ENCODE measurements at regions not wholly inside any gene's neighbourhood (a gene's known extent, or its start where the extent isn't known, plus 50 kb on each side); places are given as distances from the start of the nearest gene placed in this dataset.
"Not testable (repeated sequence)": the region's sequence is repeated elsewhere in the genome, so short reads cannot be mapped to it uniquely, and the experiment has no call there.

DNA sequence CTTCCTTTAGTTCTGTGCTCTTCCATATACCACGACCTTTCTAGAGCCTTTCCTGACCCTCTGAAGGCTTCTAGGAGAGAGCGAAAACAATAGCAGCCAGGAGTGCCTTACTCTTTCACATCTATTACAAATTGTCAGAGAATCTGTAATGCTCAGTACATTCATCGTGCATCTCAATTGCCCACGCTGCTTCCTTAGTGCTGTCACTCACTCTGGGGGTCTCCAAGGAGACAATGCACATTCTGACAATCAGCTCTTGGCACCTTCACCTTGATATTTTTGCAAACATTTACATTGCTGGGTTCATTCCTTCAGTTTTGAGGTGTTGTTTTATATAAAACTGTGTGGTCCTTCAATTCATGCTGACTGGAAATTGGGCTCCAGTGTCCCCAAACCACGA, 110.1 kb upstream of the GPR101 start:
- peaks cover 8% of the 10 kb centered on the region for H3K9me3 Mint-ChIP-seq (ENCODE audit: low read depth)
- TF ChIP-seq, protein P1, sequence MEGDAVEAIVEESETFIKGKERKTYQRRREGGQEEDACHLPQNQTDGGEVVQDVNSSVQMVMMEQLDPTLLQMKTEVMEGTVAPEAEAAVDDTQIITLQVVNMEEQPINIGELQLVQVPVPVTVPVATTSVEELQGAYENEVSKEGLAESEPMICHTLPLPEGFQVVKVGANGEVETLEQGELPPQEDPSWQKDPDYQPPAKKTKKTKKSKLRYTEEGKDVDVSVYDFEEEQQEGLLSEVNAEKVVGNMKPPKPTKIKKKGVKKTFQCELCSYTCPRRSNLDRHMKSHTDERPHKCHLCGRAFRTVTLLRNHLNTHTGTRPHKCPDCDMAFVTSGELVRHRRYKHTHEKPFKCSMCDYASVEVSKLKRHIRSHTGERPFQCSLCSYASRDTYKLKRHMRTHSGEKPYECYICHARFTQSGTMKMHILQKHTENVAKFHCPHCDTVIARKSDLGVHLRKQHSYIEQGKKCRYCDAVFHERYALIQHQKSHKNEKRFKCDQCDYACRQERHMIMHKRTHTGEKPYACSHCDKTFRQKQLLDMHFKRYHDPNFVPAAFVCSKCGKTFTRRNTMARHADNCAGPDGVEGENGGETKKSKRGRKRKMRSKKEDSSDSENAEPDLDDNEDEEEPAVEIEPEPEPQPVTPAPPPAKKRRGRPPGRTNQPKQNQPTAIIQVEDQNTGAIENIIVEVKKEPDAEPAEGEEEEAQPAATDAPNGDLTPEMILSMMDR (IDR thresholded peaks at IDR 0.05), result no peak
- H3K4me1 Mint-ChIP-seq (ENCODE audit: low read depth), result no peaks in the 10 kb centered on the region
- DNase-seq (ENCODE audit: low spot score), result no peak
- H3K36me3 Mint-ChIP-seq (ENCODE audit: low read depth), result no peaks in the 10 kb centered on the region
- H3K27ac Mint-ChIP-seq (ENCODE audit: unreplicated experiment), result no peak overlapping the region
- no peaks in the 10 kb centered on the region for H3K27me3 Mint-ChIP-seq (ENCODE audit: low read depth)
- no peak overlapping the region for H3K4me3 Mint-ChIP-seq (ENCODE audit: unreplicated experiment)

DNA sequence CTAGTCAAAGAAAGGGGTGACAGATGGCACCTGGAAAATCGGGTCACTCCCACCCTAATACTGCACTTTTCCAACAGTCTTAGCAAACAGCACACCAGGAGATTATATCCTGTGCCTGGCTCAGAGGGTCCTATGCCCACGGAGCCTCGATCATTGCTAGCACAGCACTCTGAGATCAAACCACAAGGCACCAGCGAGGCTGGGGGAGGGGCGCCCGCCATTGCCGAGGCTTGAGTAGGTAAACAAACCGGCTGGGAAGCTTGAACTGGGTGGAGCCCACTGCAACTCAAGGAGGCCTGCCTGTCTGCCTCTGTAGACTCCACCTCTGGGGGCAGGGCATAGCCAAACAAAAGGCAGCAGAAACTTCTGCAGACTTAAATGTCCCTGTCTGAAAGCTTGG, 88.9 kb upstream of the GPR101 start:
- H3K9me3 Mint-ChIP-seq (ENCODE audit: low read depth), result peaks cover 29% of the 10 kb centered on the region
- DNase-seq (ENCODE audit: low spot score); H3K36me3 Mint-ChIP-seq (ENCODE audit: low read depth); H3K27me3 Mint-ChIP-seq (ENCODE audit: low read depth); H3K27ac Mint-ChIP-seq (ENCODE audit: unreplicated experiment); H3K4me1 Mint-ChIP-seq (ENCODE audit: low read depth); H3K4me3 Mint-ChIP-seq (ENCODE audit: unreplicated experiment): not testable (repeated sequence)

DNA sequence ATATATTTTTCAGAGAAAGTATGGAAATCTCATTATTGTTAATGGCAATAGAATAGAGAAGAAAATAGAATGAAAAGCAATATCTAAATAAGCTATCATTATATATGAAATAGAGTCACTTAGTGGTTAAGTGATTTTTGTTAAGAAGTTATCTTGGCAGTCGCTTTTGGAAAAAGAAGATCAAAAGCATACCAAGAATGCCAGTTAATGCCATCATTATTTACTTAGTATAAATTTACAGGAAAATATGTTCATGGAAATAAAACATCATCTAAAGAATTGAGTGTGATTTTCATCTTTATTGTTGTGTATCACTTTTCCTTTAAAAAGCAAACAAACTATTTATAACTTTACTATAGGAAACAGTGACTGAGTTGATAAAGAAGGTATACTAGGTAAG, 85.3 kb upstream of the GPR101 start:
- Mint-ChIP-seq H3K36me3 (ENCODE audit: low read depth) (no peaks in the 10 kb centered on the region), H3K4me1 (ENCODE audit: low read depth) (no peaks in the 10 kb centered on the region), H3K4me3 (ENCODE audit: unreplicated experiment) (no peak overlapping the region), H3K9me3 (ENCODE audit: low read depth) (peaks cover 17% of the 10 kb centered on the region), H3K27me3 (ENCODE audit: low read depth) (no peaks in the 10 kb centered on the region), H3K27ac (ENCODE audit: unreplicated experiment) (no peak overlapping the region)
- TF ChIP-seq, protein P1 (IDR thresholded peaks at IDR 0.05), result no peak
- DNase-seq (ENCODE audit: low spot score), result no peak

DNA sequence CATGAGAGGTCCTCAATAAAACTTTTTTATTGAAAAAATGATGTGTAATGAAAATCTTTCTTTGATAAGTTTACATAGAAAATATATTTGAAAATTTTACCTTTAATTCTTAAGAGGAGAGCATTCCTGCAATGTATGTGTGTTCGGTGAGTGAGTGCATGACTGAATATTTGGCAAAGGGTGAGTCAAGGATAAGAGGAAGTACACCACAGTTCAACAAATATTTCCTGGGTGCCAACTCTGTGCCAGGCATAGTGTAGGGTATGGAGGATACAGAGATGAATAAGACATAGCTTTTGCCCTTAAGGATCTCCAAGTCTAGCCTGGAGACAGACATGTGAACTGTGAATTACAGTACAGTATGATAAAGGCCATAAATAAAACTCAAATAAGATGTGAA, 84.7 kb upstream of the GPR101 start:
- peaks cover 12% of the 10 kb centered on the region for H3K9me3 Mint-ChIP-seq (ENCODE audit: low read depth)
- H3K27me3 Mint-ChIP-seq (ENCODE audit: low read depth), result no peaks in the 10 kb centered on the region
- TF ChIP-seq, protein P1 (IDR thresholded peaks at IDR 0.05), result no peak
- H3K27ac Mint-ChIP-seq (ENCODE audit: unreplicated experiment), result no peak overlapping the region
- no peaks in the 10 kb centered on the region for H3K36me3 Mint-ChIP-seq (ENCODE audit: low read depth)
- no peak for DNase-seq (ENCODE audit: low spot score)
- no peak overlapping the region for H3K4me3 Mint-ChIP-seq (ENCODE audit: unreplicated experiment)
- H3K4me1 Mint-ChIP-seq (ENCODE audit: low read depth), result no peaks in the 10 kb centered on the region

DNA sequence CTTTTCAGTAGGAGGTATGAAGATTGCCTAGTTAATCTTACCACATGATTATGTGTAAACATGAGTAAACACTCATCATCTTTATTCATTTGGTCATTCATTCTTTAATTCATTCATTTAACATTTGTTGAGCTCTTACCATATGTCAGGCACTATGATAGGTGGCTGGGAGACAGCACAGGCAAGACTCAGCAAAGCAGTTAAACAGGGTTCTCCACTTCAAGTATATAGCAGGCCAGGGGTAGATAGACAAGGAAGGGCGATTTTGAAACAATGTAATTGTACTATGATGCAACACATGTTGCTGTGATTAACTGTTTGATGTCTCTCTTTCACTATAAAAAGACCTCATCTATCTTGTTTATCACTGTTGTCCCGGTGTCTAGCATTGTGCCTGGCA, 84.3 kb upstream of the GPR101 start:
- TF ChIP-seq, protein P1 (IDR thresholded peaks at IDR 0.05), result no peak
- DNase-seq (ENCODE audit: low spot score), result no peak
- no peaks in the 10 kb centered on the region for H3K36me3 Mint-ChIP-seq (ENCODE audit: low read depth)
- no peak overlapping the region for H3K27ac Mint-ChIP-seq (ENCODE audit: unreplicated experiment)
- peaks cover 11% of the 10 kb centered on the region for H3K9me3 Mint-ChIP-seq (ENCODE audit: low read depth)
- H3K4me3 Mint-ChIP-seq (ENCODE audit: unreplicated experiment), result no peak overlapping the region
- H3K27me3 Mint-ChIP-seq (ENCODE audit: low read depth), result no peaks in the 10 kb centered on the region
- no peaks in the 10 kb centered on the region for H3K4me1 Mint-ChIP-seq (ENCODE audit: low read depth)

DNA sequence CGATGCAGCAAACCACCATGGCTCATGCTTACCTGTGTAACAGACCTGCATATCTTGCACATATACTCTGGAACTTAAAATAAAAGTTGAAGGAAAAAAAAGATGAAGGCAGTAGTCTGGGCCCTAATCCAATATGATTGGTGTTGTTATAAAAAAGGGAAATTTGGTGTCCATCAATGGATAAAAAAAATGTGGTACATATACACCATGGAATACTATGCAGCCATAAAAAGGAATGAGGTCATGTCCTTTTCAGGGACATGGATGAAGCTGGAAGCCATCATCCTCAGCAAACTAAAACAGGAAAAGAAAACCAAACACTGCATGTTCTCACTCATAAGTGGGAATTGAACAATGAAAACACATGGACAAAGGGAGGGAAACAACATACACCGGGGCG, 74.1 kb upstream of the GPR101 start:
- not testable (repeated sequence) for H3K4me3 Mint-ChIP-seq (ENCODE audit: unreplicated experiment); H3K27me3 Mint-ChIP-seq (ENCODE audit: low read depth); H3K27ac Mint-ChIP-seq (ENCODE audit: unreplicated experiment); H3K36me3 Mint-ChIP-seq (ENCODE audit: low read depth); DNase-seq (ENCODE audit: low spot score); H3K4me1 Mint-ChIP-seq (ENCODE audit: low read depth)
- H3K9me3 Mint-ChIP-seq (ENCODE audit: low read depth), result peaks cover 19% of the 10 kb centered on the region
